ENCODE measurements at regions not wholly inside any gene's neighbourhood (a gene's known extent, or its start where the extent isn't known, plus 50 kb on each side); places are given as distances from the start of the nearest gene placed in this dataset.

- H3K79me1 ChIP-seq (ENCODE audit: low read depth, low read length), result no peaks in the 10 kb centered on the region
- H4K91ac ChIP-seq (replicated peaks; ENCODE audit: insufficient read length, low read length), result no peak overlapping the region
- POLR2A ChIA-PET (ENCODE audit: partially characterized antibody), result no interaction called here
- no peak overlapping the region for H2BK12ac ChIP-seq (ENCODE audit: low read depth, low read length)
- no peaks in the 10 kb centered on the region for H3K4me1 ChIP-seq (replicated peaks in 1 of 4; ENCODE audit: control insufficient read depth in 3 of 4, insufficient read depth in 4 of 4, low read length in 3 of 4)
- H3K4me3 ChIP-seq (ENCODE audit: extremely low read depth in 1 of 4, insufficient read depth in 2 of 4, low read depth in 3 of 4, low read length in 4 of 4), result no peak overlapping the region
- H3K36me3 ChIP-seq (ENCODE audit: control insufficient read depth in 2 of 4, insufficient read depth in 4 of 4, low read length in 3 of 4), result no peaks in the 10 kb centered on the region
- no peak overlapping the region for H2AK5ac ChIP-seq (ENCODE audit: low read depth, low read length)
- no peak overlapping the region for H3K23ac ChIP-seq (ENCODE audit: insufficient read length)
- H3K56ac ChIP-seq (replicated peaks; ENCODE audit: insufficient read length, low read depth, low read length), result no peak overlapping the region
- no peak overlapping the region for H2BK5ac ChIP-seq (ENCODE audit: low read depth, low read length)
- H3K27ac ChIP-seq (ENCODE audit: low read depth, low read length), result no peak overlapping the region
- H3K23me2 ChIP-seq (ENCODE audit: low read depth, low read length), result no peaks in the 10 kb centered on the region; the same call in 1 of the 2 replicates
- H4K5ac ChIP-seq (ENCODE audit: insufficient read length, low read depth, low read length), result no peak overlapping the region
- DNase-seq (ENCODE audit: low read depth in 1 of 2, low spot score in 2 of 2), result no peak
- no peak overlapping the region for H2BK120ac ChIP-seq (replicated peaks; ENCODE audit: low read depth, low read length)
- H3K9ac ChIP-seq (replicated peaks in 1 of 4; ENCODE audit: extremely low read depth in 1 of 4, low read depth in 3 of 4, low read length in 3 of 4), result no peak overlapping the region
- H4K20me1 ChIP-seq (replicated peaks in 1 of 2; ENCODE audit: control insufficient read depth in 1 of 2, insufficient read depth in 2 of 2, low read length in 2 of 2), result no peaks in the 10 kb centered on the region
- no peaks in the 10 kb centered on the region for H3K9me3 ChIP-seq (ENCODE audit: insufficient read depth in 2 of 2, low read depth in 1 of 2, low read length in 1 of 2)
- no peak overlapping the region for H3K14ac ChIP-seq (ENCODE audit: insufficient read length)
- no peak overlapping the region for H2BK15ac ChIP-seq (ENCODE audit: low read length)
- H4K8ac ChIP-seq (ENCODE audit: extremely low read depth, insufficient read depth, low read length), result no peak overlapping the region
- H2BK20ac ChIP-seq (ENCODE audit: low read length), result no peak overlapping the region
- FAIRE-seq, result no peak
- H3K4ac ChIP-seq (replicated peaks; ENCODE audit: insufficient read length, low read depth, low read length), result no peak overlapping the region
- CTCF ChIA-PET (ENCODE audit: partially characterized antibody), result no interaction called here
- H3K27me3 ChIP-seq (replicated peaks in 1 of 4; ENCODE audit: control insufficient read depth in 3 of 4, extremely low read depth in 1 of 4, insufficient read depth in 3 of 4, low read length in 3 of 4), result no peaks in the 10 kb centered on the region
- H3K79me2 ChIP-seq (ENCODE audit: control insufficient read depth in 1 of 2, insufficient read depth in 2 of 2, low read length in 2 of 2), result no peaks in the 10 kb centered on the region
- 59% methylated on average over 2 of the region's 2 CpGs; no CpG with 5 or more reads in 1 of the 2 experiments for WGBS, 2 experiments (ENCODE audit: extremely low coverage in 1 of 2, insufficient coverage in 1 of 2, insufficient read length in 1 of 2, insufficient replicate concordance in 2 of 2, low coverage in 1 of 2, low lambda C conversion rate in 2 of 2, missing lambda C conversion rate in 1 of 2)
- no peak overlapping the region for H3K4me2 ChIP-seq (ENCODE audit: insufficient read depth in 1 of 2, low read depth in 2 of 2, low read length in 2 of 2)
- H3K18ac ChIP-seq (ENCODE audit: extremely low read depth, low read length), result no peak overlapping the region
- TF ChIP-seq SP1 (IDR thresholded peaks at IDR 0.05; ENCODE audit: low read depth, low read length) (no peak), TAF7 (optimal IDR thresholded peaks at IDR 0.05; ENCODE audit: borderline replicate concordance, low read depth, low read length) (no peak), GTF2F1 (IDR thresholded peaks at IDR 0.05; ENCODE audit: borderline replicate concordance, low read depth, low read length) (no peak), JUN (IDR thresholded peaks at IDR 0.05; ENCODE audit: low read depth, low read length) (no peak), RFX5 (IDR thresholded peaks at IDR 0.05; ENCODE audit: borderline replicate concordance, low read depth, low read length) (no peak), ASH2L (IDR thresholded peaks at IDR 0.05; ENCODE audit: low read length) (no peak), YY1 (IDR thresholded peaks at IDR 0.05; ENCODE audit: low read depth, low read length) (no peak), BRCA1 (IDR thresholded peaks at IDR 0.05; ENCODE audit: low read depth, low read length) (no peak)
- TF ChIP-seq, protein P1, sequence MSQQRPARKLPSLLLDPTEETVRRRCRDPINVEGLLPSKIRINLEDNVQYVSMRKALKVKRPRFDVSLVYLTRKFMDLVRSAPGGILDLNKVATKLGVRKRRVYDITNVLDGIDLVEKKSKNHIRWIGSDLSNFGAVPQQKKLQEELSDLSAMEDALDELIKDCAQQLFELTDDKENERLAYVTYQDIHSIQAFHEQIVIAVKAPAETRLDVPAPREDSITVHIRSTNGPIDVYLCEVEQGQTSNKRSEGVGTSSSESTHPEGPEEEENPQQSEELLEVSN (IDR thresholded peaks at IDR 0.05), result no peak
- H2AFZ ChIP-seq (ENCODE audit: low read length), result no peak overlapping the region
Observed at GRCh38 chr13:110005563-110005962, 219.2 kb upstream of the IRS2 start.

All from H1 (cell line).